HG03354 (cell line): ENCODE measurements at regions not wholly inside any gene's neighbourhood (a gene's known extent, or its start where the extent isn't known, plus 50 kb on each side); places are given as distances from the start of the nearest gene placed in this dataset.

Experiments used
- ATAC-seq: cut with Tn5 transposase; IDR thresholded peaks from one replicate; pipeline ENCODE4 v1.9.1; 2021; ENCODE audit warnings: mild to moderate bottlenecking; ENCODE audit not compliant: unreplicated experiment, poor library complexity, severe bottlenecking

DNA sequence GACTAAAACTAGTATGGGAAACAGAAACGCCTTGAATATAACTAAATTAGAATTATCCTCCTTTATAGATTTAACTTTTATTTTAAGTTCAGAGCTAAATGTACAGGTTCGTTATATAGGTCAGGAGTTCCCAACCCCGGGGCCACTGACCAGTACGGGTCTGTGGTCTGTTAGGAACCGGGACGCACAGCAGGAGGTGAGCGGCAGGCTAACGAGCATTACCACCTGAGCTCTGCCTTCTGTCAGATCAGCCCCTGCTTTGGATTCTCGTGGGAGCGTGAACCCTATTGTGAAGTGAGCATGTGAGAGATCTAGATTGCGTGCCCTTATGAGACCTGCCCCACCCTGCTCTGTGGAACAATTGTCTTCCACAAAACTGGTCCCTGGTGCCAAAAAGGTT lies 51.0 kb downstream of the FAT4 start:
- no peak for ATAC-seq

DNA sequence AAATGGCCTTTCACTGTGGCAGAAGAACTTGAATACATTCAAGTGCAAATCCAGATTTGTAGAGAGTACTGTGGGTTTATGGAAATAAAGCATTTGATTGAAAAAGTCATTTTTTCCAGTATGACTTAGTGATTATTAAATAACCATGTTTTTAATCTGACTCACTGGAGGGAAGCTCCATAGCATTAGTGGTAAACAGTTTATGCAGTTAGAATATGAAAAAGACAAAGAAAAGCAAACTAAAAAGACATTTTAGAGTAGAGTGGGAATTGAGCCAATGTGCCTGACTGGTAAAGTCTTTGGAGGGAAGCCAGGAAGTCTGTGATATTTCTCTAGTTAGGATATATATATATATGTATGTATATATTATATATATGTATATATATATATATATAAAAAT lies 53.4 kb downstream of the FAT4 start:
- no peak for ATAC-seq

DNA sequence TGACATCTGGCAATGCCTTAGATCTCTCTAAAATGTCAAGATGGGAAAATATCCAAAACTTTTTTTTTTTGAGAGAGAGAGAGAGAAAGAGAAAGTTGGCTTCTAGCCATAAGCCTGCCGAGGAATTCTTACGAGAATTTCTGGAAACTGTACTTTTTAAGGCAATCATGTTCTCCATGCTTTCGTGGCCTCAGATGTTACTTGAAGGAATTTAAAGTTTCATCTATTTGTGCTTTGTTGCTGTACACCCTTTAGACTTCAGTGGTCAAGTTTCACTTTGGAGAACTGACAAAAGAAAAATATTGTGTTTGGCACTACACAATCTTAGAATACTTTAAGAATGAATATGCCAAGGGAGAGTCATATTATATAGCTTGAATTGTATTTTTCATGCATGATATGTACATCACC lies 53.9 kb downstream of the FAT4 start:
- ATAC-seq: no peak

DNA sequence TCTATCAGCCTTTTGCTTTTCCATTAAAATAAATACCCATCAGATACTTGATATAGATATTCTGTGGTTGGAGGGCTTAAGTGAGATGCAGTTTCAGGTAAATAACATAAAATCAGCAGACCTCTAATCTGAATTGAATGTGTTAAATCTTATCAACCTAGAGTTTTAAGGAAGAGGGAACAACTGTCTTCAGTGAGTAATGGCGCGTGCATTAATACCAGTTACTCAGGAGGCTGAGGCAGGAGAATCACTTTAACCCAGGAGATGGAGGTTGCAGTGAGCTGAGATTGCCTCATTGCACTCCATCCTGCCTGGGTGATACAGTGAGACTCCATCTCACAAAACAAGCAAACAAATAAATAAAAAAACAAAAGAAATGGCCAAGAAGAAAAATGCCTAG lies 54.3 kb downstream of the FAT4 start:
- ATAC-seq: no peak

DNA sequence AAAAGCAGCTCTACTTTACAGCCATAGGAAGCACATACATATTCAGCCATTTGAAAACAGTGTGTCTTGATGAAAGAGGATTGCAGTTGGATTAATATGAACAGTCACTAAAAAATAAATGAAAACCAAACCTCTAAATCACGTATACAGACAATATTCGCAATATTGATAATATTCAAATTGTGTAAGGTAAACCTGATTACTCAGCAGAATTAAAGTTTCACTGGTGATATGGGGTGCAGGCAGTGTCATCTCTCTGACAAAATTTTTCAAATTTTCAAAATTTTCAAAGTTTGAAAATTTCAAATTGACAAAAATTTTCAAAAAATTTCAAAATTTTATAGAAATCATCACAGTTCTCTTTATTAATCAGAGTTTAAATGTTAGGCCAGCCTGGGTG lies 55.7 kb downstream of the FAT4 start:
- ATAC-seq: no peak

DNA sequence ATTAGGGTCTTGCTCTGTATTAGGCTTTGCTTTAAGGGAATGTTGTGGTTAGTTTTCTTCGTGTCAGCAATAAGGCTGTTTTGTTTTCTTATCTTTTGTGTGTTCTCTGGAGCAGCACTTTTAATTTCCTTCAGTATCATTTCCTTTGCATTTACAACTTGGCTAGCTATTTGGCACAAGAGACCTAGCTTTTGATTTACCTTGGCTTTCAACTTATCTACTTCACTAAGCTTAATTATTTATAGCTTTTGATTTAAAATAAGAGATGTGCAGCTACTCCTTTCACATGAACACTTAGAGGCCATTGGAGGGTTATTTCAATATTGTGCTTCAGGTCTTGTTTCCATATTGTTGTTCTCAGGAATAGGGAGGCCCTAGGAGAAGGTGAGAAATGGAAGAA lies 68.2 kb downstream of the FAT4 start:
- no peak for ATAC-seq

DNA sequence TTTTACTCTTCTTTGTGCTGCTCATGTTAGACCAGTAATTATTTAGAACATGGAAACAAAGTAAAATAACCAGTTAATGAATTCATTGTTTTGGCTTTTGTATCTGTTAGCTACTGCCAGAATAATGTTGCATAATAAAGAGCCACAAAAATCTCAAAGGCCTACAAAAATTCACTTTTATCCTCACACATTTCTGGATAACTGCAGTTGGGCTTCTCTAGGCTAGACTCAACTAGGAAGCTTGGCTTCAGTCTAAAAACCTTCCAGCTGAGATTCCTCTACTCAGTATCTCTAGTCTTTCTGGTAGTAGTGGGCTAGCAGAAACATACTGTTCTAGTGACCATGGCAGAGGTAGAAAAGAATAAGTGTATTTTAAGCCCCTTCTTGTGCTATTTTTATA lies 73.0 kb downstream of the FAT4 start:
- no peak for ATAC-seq

DNA sequence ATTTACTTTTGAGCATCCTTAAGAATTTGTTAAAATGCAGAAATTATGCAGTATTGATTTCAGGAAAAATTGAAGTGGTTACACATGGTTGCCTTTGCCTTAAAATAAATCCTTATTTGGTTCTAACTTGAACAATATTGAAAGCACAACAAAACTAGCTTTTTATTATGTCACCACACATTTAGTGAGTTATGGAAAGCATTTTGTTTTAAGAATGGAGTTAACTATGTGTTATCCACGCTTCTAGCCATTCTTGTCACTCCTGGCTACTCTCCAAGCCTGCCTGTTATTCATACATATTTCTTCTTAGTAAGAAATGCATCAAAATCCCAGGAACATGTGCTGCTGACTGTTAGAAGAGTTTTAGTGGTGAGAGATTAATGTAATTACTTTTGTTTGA lies 73.9 kb downstream of the FAT4 start:
- no peak for ATAC-seq

DNA sequence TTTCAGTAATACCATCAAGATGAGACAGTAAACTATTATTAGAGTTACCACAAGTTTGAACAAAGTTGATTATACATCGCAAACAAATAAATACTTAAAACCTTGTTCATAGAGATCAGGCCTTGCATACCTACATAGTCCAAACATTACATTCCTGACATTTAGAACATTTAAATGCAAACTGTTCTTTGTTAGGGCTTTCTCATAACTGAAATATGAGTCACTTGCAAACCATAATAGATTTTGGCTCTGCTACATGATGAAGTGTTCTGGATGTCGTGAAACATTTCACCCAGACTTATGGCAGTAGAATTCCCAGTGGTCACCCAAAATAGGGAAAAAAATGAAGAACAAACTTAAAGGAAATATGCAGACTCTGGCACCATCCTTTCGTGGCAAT lies 75.0 kb downstream of the FAT4 start:
- ATAC-seq: no peak

DNA sequence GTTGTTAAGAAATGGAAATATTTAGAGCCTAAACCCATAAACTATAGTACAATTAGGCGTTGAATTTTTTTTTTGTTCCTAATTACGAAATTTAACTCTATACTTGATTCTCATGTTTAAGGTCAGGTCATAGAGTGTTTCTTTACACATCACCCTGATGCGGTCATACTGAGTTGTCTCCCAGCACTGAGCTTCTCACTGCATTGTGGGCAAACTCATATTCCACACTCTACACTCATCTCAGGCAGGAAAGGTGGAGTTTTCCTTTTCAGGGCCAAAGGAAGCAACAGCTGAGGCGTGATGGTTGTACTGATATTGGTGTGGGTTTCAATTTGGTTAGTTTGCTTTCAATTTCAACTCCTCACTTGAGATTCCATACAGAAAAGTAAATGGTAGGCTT lies 75.4 kb downstream of the FAT4 start:
- no peak for ATAC-seq

DNA sequence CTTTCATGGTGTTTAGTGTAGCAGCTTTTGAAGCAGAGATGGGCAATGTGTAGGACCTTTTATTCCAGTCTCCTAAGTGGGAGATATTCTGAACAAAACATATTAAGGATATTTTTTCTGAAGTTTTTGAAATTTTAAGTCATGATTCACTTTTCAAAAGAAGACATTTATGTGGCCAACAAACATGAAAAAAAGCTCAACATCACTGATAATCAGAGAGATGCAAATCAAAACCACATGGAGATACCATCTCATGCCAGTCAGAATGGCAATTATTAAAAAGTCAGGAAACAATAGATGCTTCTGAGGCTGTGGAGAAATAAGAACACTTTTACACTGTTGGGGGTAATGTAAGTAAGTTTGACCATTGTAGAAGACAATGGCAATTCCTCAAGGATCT lies 76.0 kb downstream of the FAT4 start:
- ATAC-seq: no peak

DNA sequence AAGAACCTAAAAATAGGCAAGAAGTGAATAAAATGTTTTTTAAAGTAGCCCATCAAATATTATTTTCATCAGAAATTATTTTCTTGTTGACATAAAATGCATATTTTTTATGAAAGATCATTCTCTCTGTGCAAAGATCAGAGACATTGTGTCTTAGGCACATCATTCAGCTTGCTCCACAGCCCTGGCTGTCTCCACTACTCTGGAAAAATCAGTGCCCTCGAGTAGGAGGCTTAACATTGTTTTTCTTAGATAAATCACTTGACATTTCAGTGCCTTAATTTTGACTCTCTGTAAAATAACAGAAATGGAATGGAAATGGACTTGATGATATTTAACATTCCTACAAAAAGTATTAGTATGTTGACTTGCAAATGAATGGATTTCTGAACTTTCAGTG lies 77.9 kb downstream of the FAT4 start:
- no peak for ATAC-seq

DNA sequence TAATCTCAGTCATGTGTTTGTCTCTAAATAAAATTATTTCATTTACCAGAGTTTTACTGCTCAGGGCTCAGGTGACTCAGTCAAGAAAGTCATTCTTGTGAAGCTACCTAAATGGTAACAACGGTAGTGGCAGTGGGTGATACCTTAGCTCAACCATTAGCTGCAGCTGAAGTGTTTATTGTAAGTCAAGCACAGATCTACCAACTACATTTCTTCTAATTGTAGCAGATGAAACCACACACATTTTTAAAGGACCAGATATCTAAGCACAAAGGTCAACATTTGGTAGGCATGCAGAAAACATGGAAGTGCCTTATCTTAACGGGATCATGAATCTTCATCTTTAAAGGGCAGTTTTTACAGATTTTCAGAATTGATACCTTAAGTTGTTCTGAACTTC lies 79.1 kb downstream of the FAT4 start:
- no peak for ATAC-seq

DNA sequence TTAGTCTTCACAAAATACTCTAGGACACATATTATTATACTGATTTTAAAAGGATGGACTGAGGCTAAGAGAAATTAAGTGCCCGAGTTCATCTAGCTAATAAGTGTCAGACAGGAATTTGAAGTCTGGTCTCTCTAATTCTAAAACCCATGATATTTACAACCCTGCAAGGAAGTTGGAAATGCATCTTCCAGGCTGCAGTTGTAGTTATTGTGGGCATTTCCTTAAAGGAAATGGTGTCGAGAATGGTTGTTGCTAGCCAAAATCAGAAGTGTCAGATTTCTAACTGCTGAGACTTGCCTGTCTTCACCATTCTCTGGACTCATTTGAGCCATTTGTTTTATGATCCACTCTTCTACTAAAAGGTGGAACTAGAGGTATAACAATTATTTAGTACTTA lies 82.5 kb downstream of the FAT4 start:
- ATAC-seq: no peak

DNA sequence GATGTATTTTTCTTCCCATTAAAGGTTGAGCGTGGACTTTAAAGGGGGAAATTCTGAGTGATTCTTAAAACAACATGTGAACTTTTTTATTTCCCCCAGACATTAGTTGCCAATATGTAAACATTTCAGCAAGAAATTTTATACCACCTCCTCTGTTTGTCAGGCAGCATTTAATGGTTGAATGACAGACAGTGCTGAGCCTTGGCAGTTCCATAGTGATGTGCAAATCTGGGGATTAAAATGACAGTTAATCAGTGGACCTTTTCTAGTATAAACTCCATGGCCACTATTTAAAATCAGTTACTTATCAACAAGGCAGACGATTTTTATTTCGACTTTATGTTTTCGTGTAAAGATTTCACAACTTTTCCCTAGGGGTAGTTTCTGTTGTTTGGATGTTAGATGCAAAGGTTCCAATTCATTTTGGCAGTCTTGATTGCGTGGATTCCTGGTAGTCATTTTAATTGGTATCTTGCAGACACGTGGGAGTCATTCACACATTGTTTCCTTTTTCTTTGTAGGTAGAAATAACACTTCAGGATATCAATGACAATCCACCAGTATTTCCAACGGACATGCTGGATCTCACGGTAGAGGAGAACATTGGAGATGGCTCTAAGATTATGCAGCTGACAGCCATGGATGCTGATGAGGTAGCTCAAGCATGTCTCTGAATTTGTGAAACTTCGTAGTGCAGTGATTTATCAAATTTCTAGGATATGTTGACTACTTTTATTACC lies 83.7 kb downstream of the FAT4 start:
- no peak for ATAC-seq

DNA sequence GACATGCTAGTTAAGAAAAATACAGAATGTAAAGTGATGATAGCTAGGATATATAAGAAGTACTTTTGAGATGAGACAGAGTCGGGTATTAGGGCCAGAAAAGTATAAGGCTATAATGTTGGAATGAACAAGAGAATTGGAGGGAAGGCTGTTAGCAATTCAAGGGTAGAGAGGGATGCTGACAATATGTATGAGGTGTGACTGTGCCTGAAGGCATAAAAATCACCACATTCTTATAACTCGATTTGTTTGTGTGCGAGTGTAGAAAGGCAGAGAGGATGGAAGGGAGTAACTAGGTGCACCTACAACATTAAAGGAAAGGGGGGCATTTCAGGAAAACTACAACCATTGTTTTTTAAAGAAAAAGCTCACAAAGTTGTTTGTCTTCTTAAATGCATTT lies 86.0 kb downstream of the FAT4 start:
- no peak for ATAC-seq

DNA sequence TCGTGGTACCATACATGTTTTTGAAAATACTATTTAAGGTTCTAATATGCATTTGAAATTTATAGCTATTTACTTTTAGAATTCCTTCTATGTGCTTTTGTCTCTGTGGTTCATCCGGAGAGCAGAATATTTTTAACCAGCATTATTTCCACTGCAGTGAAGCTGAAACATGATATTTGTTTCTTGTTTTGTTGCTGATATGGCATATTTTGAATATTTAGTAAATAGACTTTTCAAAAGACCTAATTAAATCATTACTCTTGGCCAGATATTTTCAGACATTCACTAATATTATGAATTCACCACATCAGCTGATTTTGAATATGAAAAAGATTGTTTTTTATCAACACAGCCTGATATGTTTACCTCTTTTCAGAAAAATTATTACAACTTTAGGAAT lies 87.0 kb downstream of the FAT4 start:
- no peak for ATAC-seq

DNA sequence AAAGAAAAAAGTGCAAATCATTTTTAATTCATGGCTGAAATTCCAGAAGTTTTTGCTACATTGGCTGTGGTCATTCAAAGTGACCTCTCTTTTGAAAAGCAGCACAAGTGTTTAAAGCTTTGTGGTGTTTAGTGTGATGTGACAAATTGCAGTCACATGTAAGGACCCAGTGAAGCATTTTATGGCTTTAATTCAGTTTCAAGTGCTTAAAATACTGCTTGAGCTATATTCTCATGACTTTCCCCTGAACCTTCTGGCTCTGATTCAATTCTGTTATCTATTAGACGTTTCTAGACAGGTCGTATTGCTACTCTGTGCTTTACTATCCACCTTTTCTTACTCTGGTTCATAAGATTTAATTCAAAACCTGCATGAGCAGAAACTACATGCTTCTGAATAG lies 105.8 kb downstream of the FAT4 start:
- no peak for ATAC-seq

DNA sequence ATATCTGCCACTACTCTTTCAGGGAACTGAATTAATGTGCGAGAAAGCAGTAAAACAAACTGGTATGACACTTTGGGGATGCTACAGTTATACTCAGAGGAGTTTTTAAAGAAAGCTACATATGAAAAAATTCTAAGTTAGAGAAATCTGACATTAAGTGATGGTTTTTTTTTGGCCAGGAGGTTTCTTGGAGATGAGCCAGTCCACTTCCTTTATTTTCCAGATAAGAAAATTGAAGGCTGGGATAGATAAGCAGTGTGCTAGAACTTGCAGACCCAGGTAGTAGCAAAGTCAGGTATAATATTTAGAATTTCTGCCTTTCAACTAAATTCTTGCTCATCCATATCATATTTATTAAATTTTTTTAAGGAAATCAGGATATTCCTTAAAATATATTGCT lies 106.8 kb downstream of the FAT4 start:
- ATAC-seq: no peak

DNA sequence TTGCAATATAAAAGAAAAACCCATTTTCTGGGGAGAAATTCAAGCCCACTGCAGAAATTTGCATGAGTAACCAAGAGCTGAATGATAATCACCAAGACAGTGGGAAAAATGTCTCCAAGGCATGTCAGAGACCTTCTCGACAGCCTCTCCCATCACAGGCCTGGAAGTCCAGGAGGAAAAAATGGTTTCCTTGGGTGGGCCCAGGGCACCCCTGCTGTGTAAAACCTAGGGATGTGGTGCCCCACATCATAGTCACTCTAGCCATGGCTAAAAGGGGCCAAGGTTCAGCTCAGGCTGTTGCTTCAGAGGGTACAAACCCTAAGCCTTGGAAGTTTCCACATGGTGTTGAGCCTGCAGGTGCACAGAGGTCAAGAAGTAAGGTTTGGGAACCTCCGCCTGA lies 108.4 kb downstream of the FAT4 start:
- no peak for ATAC-seq

DNA sequence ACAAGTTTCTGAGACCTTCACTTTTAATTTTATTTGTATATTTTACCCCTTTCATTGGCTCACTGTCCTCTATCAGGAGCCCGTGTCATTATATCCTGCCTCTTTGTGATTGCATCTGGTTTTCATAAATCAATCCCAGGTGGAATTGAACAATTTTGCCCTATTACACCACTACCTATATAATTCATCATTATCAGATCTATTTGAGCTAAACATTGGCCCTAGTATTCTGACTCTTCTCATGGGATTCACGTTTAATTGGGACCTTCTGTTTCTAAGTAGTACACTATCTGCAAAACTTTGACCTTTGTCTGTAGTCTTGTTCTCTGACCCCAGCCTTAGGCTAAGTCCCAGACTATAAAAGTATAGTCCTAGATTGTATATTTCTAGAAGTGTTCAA lies 114.1 kb downstream of the FAT4 start:
- ATAC-seq: no peak

DNA sequence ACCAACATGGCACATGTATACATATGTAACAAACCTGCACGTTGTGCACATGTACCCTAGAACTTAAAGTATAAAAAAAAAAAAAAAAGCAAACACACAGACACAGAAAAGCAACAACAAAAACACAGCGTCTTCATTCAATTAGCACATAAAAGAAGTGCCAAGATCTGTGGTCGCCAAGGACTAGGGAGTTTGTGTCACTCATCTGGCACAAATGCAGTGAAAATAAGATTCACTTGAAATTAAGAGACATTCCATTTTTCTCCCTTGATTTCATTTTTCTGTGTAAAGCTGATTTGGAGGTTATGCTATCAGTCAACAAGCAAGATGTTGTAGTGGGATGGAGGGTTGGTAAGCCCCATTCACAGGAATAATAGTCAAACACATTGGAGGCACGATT lies 115.3 kb downstream of the FAT4 start:
- ATAC-seq: no peak
